GM18909 (cell line): ENCODE measurements at regions not wholly inside any gene's neighbourhood (a gene's known extent, or its start where the extent isn't known, plus 50 kb on each side); places are given as distances from the start of the nearest gene placed in this dataset.
"Not testable (repeated sequence)": the region's sequence is repeated elsewhere in the genome, so short reads cannot be mapped to it uniquely, and the experiment has no call there.

Experiments used
- ATAC-seq: cut with Tn5 transposase; IDR thresholded peaks from one replicate; pipeline ENCODE4 v1.9.1; 2021; ENCODE audit warnings: mild to moderate bottlenecking; ENCODE audit not compliant: unreplicated experiment, poor library complexity

DNA sequence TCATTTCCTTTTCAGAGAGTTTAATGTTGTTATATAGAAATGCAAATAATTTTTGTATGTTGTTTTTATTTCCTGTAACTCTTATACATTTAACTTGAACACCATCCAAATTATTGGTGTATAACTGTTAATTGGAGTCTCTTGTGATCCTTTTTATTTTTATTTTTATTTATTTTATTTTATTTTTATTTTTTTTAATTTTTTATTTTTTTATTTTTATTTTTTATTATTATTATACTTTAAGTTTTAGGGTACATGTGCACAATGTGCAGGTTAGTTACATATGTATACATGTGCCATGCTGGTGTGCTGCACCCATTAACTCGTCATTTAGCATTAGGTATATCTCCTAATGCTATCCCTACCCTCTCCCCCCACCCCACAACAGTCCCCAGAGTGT, 71.2 kb upstream of the LYPLAL1 start:
- ATAC-seq = not testable (repeated sequence)

GRCh38 chr1:219105893-219106292, 67.8 kb upstream of the LYPLAL1 start:
- ATAC-seq = no peak

DNA sequence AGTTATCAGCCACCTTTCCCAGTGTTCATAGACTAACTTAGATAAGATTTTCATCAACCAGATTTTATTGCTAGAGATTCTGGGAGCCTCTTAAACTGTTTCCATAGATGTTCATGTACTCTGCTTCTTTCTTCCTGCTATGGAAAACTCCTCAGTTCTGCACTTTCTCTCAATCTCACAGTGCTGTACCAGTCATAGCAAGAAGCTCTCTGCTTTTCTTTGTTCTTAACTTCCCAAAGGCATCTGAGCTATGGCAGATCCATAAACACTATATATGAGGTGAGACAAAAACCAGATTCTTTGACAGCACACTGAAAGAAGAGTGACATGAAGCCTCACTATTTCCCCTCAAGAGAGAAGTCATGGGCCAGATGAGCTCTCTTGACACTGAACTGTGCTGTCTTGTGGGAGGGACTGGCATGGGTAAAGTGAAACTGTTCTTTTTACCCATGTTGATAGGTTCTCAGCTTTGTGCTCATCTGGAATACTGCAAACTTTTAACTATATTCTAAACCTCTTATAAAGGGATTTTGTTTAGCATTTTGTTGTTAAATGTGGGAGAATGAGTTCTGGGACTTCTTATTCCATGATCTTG, 64.2 kb upstream of the LYPLAL1 start:
- no peak for ATAC-seq

- ATAC-seq = no peak
Observed at GRCh38 chr1:219113261-219113660, 60.4 kb upstream of the LYPLAL1 start.

DNA sequence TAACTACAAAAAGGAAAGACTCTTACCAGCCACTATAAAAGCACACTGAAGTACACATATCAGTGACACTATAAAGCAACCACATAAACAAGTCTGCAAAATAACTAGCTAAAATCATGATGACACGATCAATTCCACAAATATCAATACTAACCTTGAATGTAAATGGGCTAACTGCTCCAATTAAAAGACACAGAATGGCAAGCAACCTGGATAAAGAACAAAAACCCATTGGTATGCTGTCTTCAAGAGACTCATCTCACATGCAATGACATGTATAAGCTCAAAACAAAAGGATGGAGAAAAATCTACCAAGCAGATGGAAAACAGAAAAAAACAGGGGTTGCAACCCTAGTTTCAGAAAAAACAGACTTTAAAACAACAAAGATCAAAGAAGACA, 59.7 kb upstream of the LYPLAL1 start:
- ATAC-seq = no peak

DNA sequence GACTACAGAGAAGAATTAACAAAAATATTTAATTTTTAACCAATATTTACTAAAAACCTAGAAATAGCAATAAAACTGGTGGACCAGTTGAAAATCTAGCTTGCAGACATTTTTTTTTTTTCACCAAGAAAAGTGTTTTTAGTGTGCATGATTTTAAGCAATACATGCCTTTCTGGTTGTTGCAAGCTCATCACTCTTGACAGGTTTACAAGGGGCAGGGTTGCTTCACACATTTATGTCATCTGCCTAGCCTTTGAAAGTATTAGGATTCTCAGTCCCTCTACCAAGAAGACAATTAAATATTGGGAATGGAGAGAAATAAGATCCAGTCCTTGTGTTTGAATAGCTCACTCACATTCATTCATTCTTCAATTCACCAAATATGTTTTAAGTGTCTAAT, 53.8 kb upstream of the LYPLAL1 start:
- no peak for ATAC-seq

DNA sequence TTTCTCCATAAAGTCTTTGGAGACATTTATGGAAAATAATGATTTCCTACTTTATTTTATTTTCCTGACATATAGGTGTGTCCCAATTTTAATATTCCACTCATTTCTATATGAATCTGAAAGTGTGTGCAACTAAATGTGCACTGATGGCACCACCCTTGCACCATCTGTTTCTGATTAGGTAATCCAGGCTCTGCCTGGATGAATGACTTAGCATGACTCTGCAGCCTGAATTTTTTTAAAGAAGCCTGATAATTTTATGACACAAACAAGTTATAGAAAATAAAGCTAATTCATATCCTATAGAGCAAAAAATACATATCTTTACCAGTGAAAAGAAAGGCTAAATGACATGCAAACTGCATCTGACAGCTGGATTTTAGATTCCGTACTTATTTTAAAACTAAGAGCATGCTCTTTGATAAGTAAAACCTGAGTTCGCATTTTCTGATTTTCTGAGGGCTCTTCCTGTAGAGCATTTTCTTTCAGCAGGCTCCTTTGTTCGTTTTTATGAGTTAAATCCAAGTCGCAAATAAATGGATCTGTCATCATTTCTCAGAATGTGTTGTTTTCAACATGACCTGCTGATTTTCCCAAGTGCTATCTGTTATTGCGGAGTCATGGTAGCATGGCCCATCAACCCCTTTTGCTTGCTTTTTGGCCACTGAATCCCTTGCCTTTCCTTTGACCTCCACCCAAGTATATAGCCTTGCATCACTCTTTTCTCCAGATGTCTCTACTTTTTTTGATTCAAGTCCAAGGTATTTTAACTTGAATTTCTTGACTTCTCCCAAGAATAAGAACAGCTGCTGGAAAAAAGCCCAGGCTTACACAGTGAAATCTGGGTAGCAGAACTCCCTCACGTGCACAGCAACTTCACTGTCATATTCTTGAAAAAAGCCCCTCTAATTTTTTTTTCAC, 52.8 kb upstream of the LYPLAL1 start:
- ATAC-seq = no peak

- ATAC-seq = no peak
Observed at GRCh38 chr1:219121679-219122078, 52.0 kb upstream of the LYPLAL1 start.

DNA sequence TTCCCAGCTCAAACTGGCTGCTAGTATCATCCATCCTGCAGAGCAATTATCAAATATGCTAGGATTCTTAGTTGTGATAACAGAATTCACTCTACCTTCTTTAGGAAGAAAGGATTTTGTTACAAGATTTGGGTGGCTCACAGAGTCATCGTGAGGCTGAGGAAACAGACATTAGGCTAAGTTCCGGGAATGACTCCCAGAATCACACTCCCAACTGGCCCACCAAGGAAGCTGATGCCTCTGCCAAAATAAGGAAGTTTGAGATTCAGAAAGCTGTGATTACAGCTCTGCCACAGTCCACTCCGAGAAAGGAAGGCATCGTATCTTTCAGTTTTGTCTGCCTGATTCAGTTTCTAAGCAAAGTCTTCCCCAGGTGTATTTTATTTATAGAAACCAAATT, 50.6 kb upstream of the LYPLAL1 start:
- ATAC-seq = no peak
